Neural progenitor cell (in vitro differentiated cells): ENCODE measurements at regions not wholly inside any gene's neighbourhood (a gene's known extent, or its start where the extent isn't known, plus 50 kb on each side); places are given as distances from the start of the nearest gene placed in this dataset.
"Not testable (repeated sequence)": the region's sequence is repeated elsewhere in the genome, so short reads cannot be mapped to it uniquely, and the experiment has no call there.

Source experiments
- DNase-seq: peaks from one replicate; pipeline ENCODE4 v3.0.0-alpha.2; 2016; ENCODE audit warnings: low spot score
- H2AFZ ChIP-seq: fragments of 200-600 bp; sonication (generic); replicated peaks from 2 replicates; pipeline ENCODE4 v1.6.1; 2016; ENCODE audit warnings: antibody characterized with exemption
- H3F3A ChIP-seq: fragments of 200-600 bp; sonication (generic); 2 replicates; pipeline ENCODE4 v1.6.1; 2016; ENCODE audit warnings: antibody characterized with exemption, low read depth
- H3K27ac ChIP-seq: fragments of 200-600 bp; sonication (generic); 2 replicates; pipeline ENCODE4 v1.5.1; 2016; ENCODE audit warnings: mild to moderate bottlenecking
- H3K27me3 ChIP-seq: fragments of 200-600 bp; sonication (generic); 2 replicates; pipeline ENCODE4 v1.6.1; 2016; ENCODE audit warnings: mild to moderate bottlenecking, moderate library complexity
- H3K36me3 ChIP-seq: fragments of 200-600 bp; sonication (generic); 2 replicates; pipeline ENCODE4 v1.5.1; 2016
- H3K4me1 ChIP-seq: fragments of 200-600 bp; sonication (generic); 2 replicates; pipeline ENCODE4 v1.6.1; 2016; ENCODE audit warnings: mixed run types
- H3K4me2 ChIP-seq: fragments of 200-600 bp; sonication (generic); 2 replicates; pipeline ENCODE4 v1.6.1; 2016
- H3K4me3 ChIP-seq: fragments of 200-600 bp; sonication (generic); 2 replicates; pipeline ENCODE4 v1.5.1; 2016
- H3K79me2 ChIP-seq: fragments of 200-600 bp; sonication (generic); 2 replicates; pipeline ENCODE4 v1.6.1; 2016; ENCODE audit warnings: low read depth
- H3K9ac ChIP-seq: fragments of 200-600 bp; sonication (generic); 2 replicates; pipeline ENCODE4 v1.6.1; 2016
- H3K9me3 ChIP-seq: fragments of 200-600 bp; sonication (generic); 2 replicates; pipeline ENCODE4 v1.5.1; 2016; ENCODE audit warnings: low read depth
- H4K20me1 ChIP-seq: fragments of 200-600 bp; sonication (generic); 2 replicates; pipeline ENCODE4 v1.6.1; 2016; ENCODE audit warnings: low read depth
- H3K27ac Mint-ChIP-seq: 3 replicates; pipeline ENCODE4 v1.8.0; 2021; ENCODE audit warnings: mixed read lengths
- H3K27me3 Mint-ChIP-seq: 2 replicates; pipeline ENCODE4 v1.8.0; 2022; ENCODE audit warnings: low read depth, mild to moderate bottlenecking, inconsistent platforms, moderate library complexity, mixed read lengths; ENCODE audit not compliant: insufficient read depth
- H3K36me3 Mint-ChIP-seq: 3 replicates; pipeline ENCODE4 v1.8.0; 2021; ENCODE audit warnings: mixed read lengths
- H3K4me1 Mint-ChIP-seq: 3 replicates; pipeline ENCODE4 v1.8.0; 2021; ENCODE audit warnings: mixed read lengths
- H3K4me3 Mint-ChIP-seq: 3 replicates; pipeline ENCODE4 v1.8.0; 2021; ENCODE audit warnings: mild to moderate bottlenecking, moderate library complexity, mixed read lengths
- H3K9me3 Mint-ChIP-seq: 3 replicates; pipeline ENCODE4 v1.8.0; 2020; ENCODE audit warnings: mixed read lengths
- CTCF ChIP-seq: fragments of 200-600 bp; sonication (generic); IDR thresholded peaks from 2 replicates; pipeline ENCODE4 v1.5.1; 2017; ENCODE audit warnings: antibody characterized with exemption, mild to moderate bottlenecking
- EZH2 ChIP-seq: fragments of 200-600 bp; sonication (generic); IDR thresholded peaks from 2 replicates; pipeline ENCODE4 v1.6.1; 2017; ENCODE audit warnings: antibody characterized with exemption, mild to moderate bottlenecking, moderate library complexity
- EZH2phosphoT487 ChIP-seq: fragments of 200-600 bp; sonication (generic); IDR thresholded peaks from 2 replicates; pipeline ENCODE4 v1.6.1; 2017; ENCODE audit warnings: antibody characterized with exemption

GRCh38 chr15:26033493-26033892, 170.4 kb upstream of the ATP10A start:
- Mint-ChIP-seq H3K27me3 (peaks cover 4% of the 10 kb centered on the region), H3K9me3 (peaks cover 2% of the 10 kb centered on the region), H3K4me1 (peaks cover 12% of the 10 kb centered on the region), H3K36me3 (no peaks in the 10 kb centered on the region), H3K27ac (no peak overlapping the region), H3K4me3 (no peak overlapping the region)
- Histone ChIP-seq H3K9ac (no peak overlapping the region), H3K79me2 (no peaks in the 10 kb centered on the region), H3K4me3 (no peak overlapping the region), H3K27ac (no peak overlapping the region), H3K9me3 (no peaks in the 10 kb centered on the region), H3F3A (peaks cover 5% of the 10 kb centered on the region), H3K27me3 (no peaks in the 10 kb centered on the region), H4K20me1 (no peaks in the 10 kb centered on the region), H3K4me1 (peaks cover 13% of the 10 kb centered on the region), H2AFZ (no peak overlapping the region), H3K4me2 (no peak overlapping the region), H3K36me3 (no peaks in the 10 kb centered on the region)
- no peak for TF ChIP-seq EZH2
- TF ChIP-seq EZH2phosphoT487, result no peak
- no peak for TF ChIP-seq CTCF
- DNase-seq, result no peak

- Mint-ChIP-seq H3K36me3 (no peaks in the 10 kb centered on the region), H3K4me1 (peaks cover 9% of the 10 kb centered on the region), H3K27me3 (peaks cover 2% of the 10 kb centered on the region), H3K9me3 (peaks cover 2% of the 10 kb centered on the region), H3K4me3 (no peak overlapping the region), H3K27ac (no peak overlapping the region)
- DNase-seq, result no peak
- no peak overlapping the region for H3K27ac ChIP-seq
- no peaks in the 10 kb centered on the region for H3K9me3 ChIP-seq
- H3F3A ChIP-seq, result peaks cover 5% of the 10 kb centered on the region
- no peaks in the 10 kb centered on the region for H4K20me1 ChIP-seq
- no peak overlapping the region for H3K9ac ChIP-seq
- no peak overlapping the region for H3K4me3 ChIP-seq
- no peaks in the 10 kb centered on the region for H3K79me2 ChIP-seq
- peaks cover 15% of the 10 kb centered on the region for H3K4me1 ChIP-seq
- H3K27me3 ChIP-seq, result no peaks in the 10 kb centered on the region
- TF ChIP-seq CTCF (no peak), EZH2 (no peak), EZH2phosphoT487 (no peak)
- H3K36me3 ChIP-seq, result no peaks in the 10 kb centered on the region
- H2AFZ ChIP-seq, result no peak overlapping the region
- no peak overlapping the region for H3K4me2 ChIP-seq
Observed at GRCh38 chr15:26032162-26032846, 169.2 kb upstream of the ATP10A start.

- peak overlapping the region; percentile 66 for H3K27ac Mint-ChIP-seq
- Histone ChIP-seq H3K4me1 (peaks cover 15% of the 10 kb centered on the region), H3K4me2 (peak overlapping the region; percentile 11)
- H3K4me3 Mint-ChIP-seq, H3K36me3 Mint-ChIP-seq, DNase-seq, H3K9me3 ChIP-seq, H3K4me3 ChIP-seq, H3F3A ChIP-seq, H2AFZ ChIP-seq, H3K9ac ChIP-seq, H3K36me3 ChIP-seq, H4K20me1 ChIP-seq, H3K4me1 Mint-ChIP-seq, H3K27ac ChIP-seq, H3K79me2 ChIP-seq, H3K27me3 Mint-ChIP-seq, H3K9me3 Mint-ChIP-seq, H3K27me3 ChIP-seq: not testable (repeated sequence)
Observed at GRCh38 chr15:26029586-26029985, 166.5 kb upstream of the ATP10A start.

GRCh38 chr15:26029146-26029545, 166.0 kb upstream of the ATP10A start:
- H4K20me1 ChIP-seq, result no peaks in the 10 kb centered on the region
- H3K9ac ChIP-seq, result no peak overlapping the region
- Mint-ChIP-seq H3K4me3 (no peak overlapping the region), H3K27ac (peak overlapping the region; percentile 66), H3K4me1 (peaks cover 9% of the 10 kb centered on the region), H3K36me3 (no peaks in the 10 kb centered on the region), H3K9me3 (peaks cover 2% of the 10 kb centered on the region), H3K27me3 (peaks cover 2% of the 10 kb centered on the region)
- H3K4me3 ChIP-seq, result no peak overlapping the region
- peak overlapping the region; percentile 11 for H3K4me2 ChIP-seq
- peaks cover 15% of the 10 kb centered on the region for H3K4me1 ChIP-seq
- no peaks in the 10 kb centered on the region for H3K27me3 ChIP-seq
- no peak overlapping the region for H2AFZ ChIP-seq
- peak; percentile 54 for DNase-seq
- no peaks in the 10 kb centered on the region for H3K9me3 ChIP-seq
- H3F3A ChIP-seq, result peaks cover 5% of the 10 kb centered on the region
- no peak overlapping the region for H3K27ac ChIP-seq
- H3K36me3 ChIP-seq, result no peaks in the 10 kb centered on the region
- H3K79me2 ChIP-seq, result no peaks in the 10 kb centered on the region
- no peak for TF ChIP-seq EZH2
- TF ChIP-seq EZH2phosphoT487, result no peak
- TF ChIP-seq CTCF, result no peak
